GM21515 (cell line): ENCODE measurements at regions not wholly inside any gene's neighbourhood (a gene's known extent, or its start where the extent isn't known, plus 50 kb on each side); places are given as distances from the start of the nearest gene placed in this dataset.
A peak's percentile ranks its signal among the peaks of the same experiment; 100 is the strongest.
"Not testable (repeated sequence)": the region's sequence is repeated elsewhere in the genome, so short reads cannot be mapped to it uniquely, and the experiment has no call there.

Experiments used
- ATAC-seq: cut with Tn5 transposase; IDR thresholded peaks from one replicate; pipeline ENCODE4 v1.9.1; 2021; ENCODE audit not compliant: unreplicated experiment

- ATAC-seq, result no peak
Observed at GRCh38 chr5:50898966-50899365, 232.5 kb downstream of the PARP8 start.

GRCh38 chr5:50900952-50901510 lies 234.6 kb downstream of the PARP8 start:
- no peak for ATAC-seq

GRCh38 chr5:50903651-50904050 lies 237.2 kb downstream of the PARP8 start:
- no peak for ATAC-seq

GRCh38 chr5:50905996-50906570 lies 239.6 kb downstream of the PARP8 start:
- no peak for ATAC-seq

GRCh38 chr5:50920160-50920559 lies 253.7 kb downstream of the PARP8 start:
- not testable (repeated sequence) for ATAC-seq

- ATAC-seq, result no peak
Observed at GRCh38 chr5:50921366-50922133, 255.1 kb downstream of the PARP8 start.

- peak; percentile 71 for ATAC-seq
Observed at GRCh38 chr5:50922134-50922941, 255.9 kb downstream of the PARP8 start.

- ATAC-seq, result no peak
Observed at GRCh38 chr5:50922942-50923767, 256.7 kb downstream of the PARP8 start.

GRCh38 chr5:50923768-50924494 lies 257.5 kb downstream of the PARP8 start:
- no peak for ATAC-seq

- no peak for ATAC-seq
Observed at GRCh38 chr5:50927953-50928352, 261.5 kb downstream of the PARP8 start.

GRCh38 chr5:50929174-50929573 lies 262.7 kb downstream of the PARP8 start:
- no peak for ATAC-seq

GRCh38 chr5:50934343-50934742 lies 267.9 kb downstream of the PARP8 start:
- no peak for ATAC-seq

GRCh38 chr5:50945139-50945538 lies 278.7 kb downstream of the PARP8 start:
- ATAC-seq, result no peak

GRCh38 chr5:50947906-50948683 lies 281.7 kb downstream of the PARP8 start:
- ATAC-seq, result no peak

GRCh38 chr5:50953290-50953689 lies 286.9 kb downstream of the PARP8 start:
- no peak for ATAC-seq

- ATAC-seq, result no peak
Observed at GRCh38 chr5:50958852-50959457, 292.5 kb downstream of the PARP8 start.

- peak; percentile 86 for ATAC-seq
Observed at GRCh38 chr5:50962934-50963872, 296.8 kb downstream of the PARP8 start.
